IMR-90 (cell line): ENCODE measurements at regions not wholly inside any gene's neighbourhood (a gene's known extent, or its start where the extent isn't known, plus 50 kb on each side); places are given as distances from the start of the nearest gene placed in this dataset.
A peak's percentile ranks its signal among the peaks of the same experiment; 100 is the strongest.

Source experiments
- ATAC-seq: fragments of 200-7000 bp; cut with Tn5 transposase; 2 replicates; pipeline ENCODE4 v1.9.1; 2020; ENCODE audit warnings: low read depth, mild to moderate bottlenecking, moderate library complexity
- BruUV-seq: library from RNA; stranded (reverse); fragments of 400-500 nt; replicated peaks from 2 replicates; lab custom pipeline; 2021; lab: Mats Ljungman, UMichigan
- CTCF ChIA-PET: fragments of 300-600 bp; formaldehyde crosslinking; extraction: SDS; loops from one replicate; lab custom pipeline; 2021; ENCODE audit warnings: antibody characterized with exemption; lab: Yijun Ruan, JAX
- POLR2A ChIA-PET: fragments of 300-600 bp; sonication (Branson Sonifier 250); formaldehyde crosslinking; loops from one replicate; lab custom pipeline; 2022; ENCODE audit warnings: antibody characterized with exemption; ENCODE audit not compliant: unreplicated experiment; lab: Charles Lee
- DNase-seq: peaks from one replicate; pipeline ENCODE4 v3.0.0; 2013
- H2AFZ ChIP-seq: replicated peaks from 2 replicates; pipeline ENCODE3; 2013; ENCODE audit warnings: low read length, mild to moderate bottlenecking; ENCODE audit not compliant: poor library complexity
- H2AK5ac ChIP-seq: 2 replicates; pipeline ENCODE4 v1.6.1; 2013; ENCODE audit warnings: low read depth, low read length, inconsistent platforms
- H2AK9ac ChIP-seq: replicated peaks from 2 replicates; pipeline ENCODE3; 2013; ENCODE audit warnings: mild to moderate bottlenecking, low read depth, low read length, moderate library complexity; ENCODE audit not compliant: poor library complexity
- H2BK120ac ChIP-seq: 2 replicates; pipeline ENCODE4 v1.6.1; 2013; ENCODE audit warnings: low read depth, low read length, inconsistent platforms
- H2BK15ac ChIP-seq: 3 replicates; pipeline ENCODE4 v1.6.1; 2013; ENCODE audit warnings: low read depth, low read length, inconsistent platforms
- H2BK20ac ChIP-seq: 2 replicates; pipeline ENCODE4 v1.6.1; 2013; ENCODE audit warnings: low read depth, mild to moderate bottlenecking, inconsistent platforms, low read length, moderate library complexity
- H2BK5ac ChIP-seq: 2 replicates; pipeline ENCODE4 v1.6.1; 2013; ENCODE audit warnings: mild to moderate bottlenecking, low read depth, low read length, inconsistent platforms; ENCODE audit not compliant: poor library complexity, severe bottlenecking
- H3K14ac ChIP-seq: replicated peaks from 2 replicates; pipeline ENCODE4 v1.6.1; 2013; ENCODE audit warnings: low read depth, low read length, inconsistent platforms
- H3K18ac ChIP-seq: 2 replicates; pipeline ENCODE4 v1.6.1; 2013; ENCODE audit warnings: low read depth, low read length, control low read depth
- H3K23ac ChIP-seq: 2 replicates; pipeline ENCODE4 v1.6.1; 2013; ENCODE audit warnings: low read depth, low read length, inconsistent platforms
- H3K27ac ChIP-seq: 2 replicates; pipeline ENCODE4 v1.5.1; 2013; ENCODE audit warnings: mild to moderate bottlenecking, control low read depth, low read length; ENCODE audit not compliant: insufficient read depth
- H3K27me3 ChIP-seq: 2 replicates; pipeline ENCODE4 v1.6.1; 2013; ENCODE audit warnings: low read length; ENCODE audit not compliant: control insufficient read depth, insufficient read depth
- H3K36me3 ChIP-seq: 2 replicates; pipeline ENCODE4 v1.6.1; 2013; ENCODE audit warnings: low read length, mixed read lengths; ENCODE audit not compliant: control insufficient read depth, insufficient read depth
- H3K4ac ChIP-seq: 2 replicates; pipeline ENCODE4 v1.6.1; 2013; ENCODE audit warnings: low read depth, low read length, inconsistent platforms
- H3K4me1 ChIP-seq: 2 replicates; pipeline ENCODE4 v1.6.1; 2013; ENCODE audit warnings: low read length, mixed read lengths; ENCODE audit not compliant: control insufficient read depth, insufficient read depth
- H3K4me2 ChIP-seq: 2 replicates; pipeline ENCODE4 v1.6.1; 2013; ENCODE audit warnings: low read depth, mild to moderate bottlenecking, control low read depth, low read length, moderate library complexity
- H3K4me3 ChIP-seq: 2 replicates; pipeline ENCODE4 v1.5.1; 2013; ENCODE audit warnings: low read depth, mild to moderate bottlenecking, control low read depth, low read length, moderate library complexity; ENCODE audit not compliant: insufficient read depth
- H3K56ac ChIP-seq: 2 replicates; pipeline ENCODE4 v1.6.1; 2013; ENCODE audit warnings: low read length, inconsistent platforms; ENCODE audit not compliant: insufficient read depth; ENCODE audit errors: extremely low read depth
- H3K79me1 ChIP-seq, 2 experiments: 2 replicates each; pipeline ENCODE4 v1.6.1; 2013; ENCODE audit warnings: low read length in 2 of 2, inconsistent platforms in 1 of 2, low read depth in 1 of 2
- H3K9ac ChIP-seq: 2 replicates; pipeline ENCODE4 v1.6.1; 2013; ENCODE audit warnings: low read depth, low read length, control low read depth
- H3K9me1 ChIP-seq: 2 replicates; pipeline ENCODE4 v1.6.1; 2013; ENCODE audit warnings: low read length, inconsistent platforms; ENCODE audit not compliant: insufficient read depth
- H3K9me3 ChIP-seq: 2 replicates; pipeline ENCODE4 v1.6.1; 2013; ENCODE audit warnings: low read length; ENCODE audit not compliant: control insufficient read depth, insufficient read depth
- H4K20me1 ChIP-seq: 2 replicates; pipeline ENCODE4 v1.6.1; 2013; ENCODE audit warnings: low read length, inconsistent platforms; ENCODE audit not compliant: insufficient read depth
- H4K5ac ChIP-seq: 2 replicates; pipeline ENCODE4 v1.6.1; 2013; ENCODE audit warnings: mild to moderate bottlenecking, low read depth, low read length, control low read depth
- H4K8ac ChIP-seq, 2 experiments: 2 replicates each; pipeline ENCODE4 v1.6.1; 2013; ENCODE audit warnings: low read depth in 2 of 2, low read length in 2 of 2, control low read depth in 1 of 2, inconsistent platforms in 1 of 2
- H4K91ac ChIP-seq: 2 replicates; pipeline ENCODE4 v1.6.1; 2013; ENCODE audit warnings: low read depth, low read length, inconsistent platforms; ENCODE audit not compliant: insufficient read depth
- BHLHE40 ChIP-seq: fragments of 150-350 bp; IDR thresholded peaks from 2 replicates; pipeline ENCODE4 v1.6.1; 2016; ENCODE audit warnings: mild to moderate bottlenecking, low read depth, low read length
- POLR2A ChIP-seq: IDR thresholded peaks from 2 replicates; pipeline ENCODE4 v1.6.1; 2012; ENCODE audit warnings: mild to moderate bottlenecking, low read depth, low read length
- RFX5 ChIP-seq: IDR thresholded peaks from 2 replicates; pipeline ENCODE4 v1.8.0; 2012; ENCODE audit warnings: low read depth, mild to moderate bottlenecking, low read length, moderate library complexity
- WGBS, 2 experiments: methylation state at CpG; one replicate each; pipeline versions ENCODE4 v1.1.5 to v1.1.7; 2013; ENCODE audit warnings: missing lambda C conversion rate in 2 of 2; ENCODE audit not compliant: insufficient read length in 1 of 2; ENCODE audit errors: extremely low coverage in 2 of 2; 5-methylcytosine and 5-hydroxymethylcytosine counted together
- dilution Hi-C: fragments of 300-500 bp; cut with HindIII; formaldehyde crosslinking; loops from one replicate; pipeline ENCODE4 v1.14.3; 2018; ENCODE audit warnings: low sequenced_read_pairs; ENCODE audit not compliant: unreplicated experiment
- in situ Hi-C: fragments of 300-500 bp; cut with MboI; formaldehyde crosslinking; loops from 3 replicates; pipeline ENCODE4 v1.14.3; 2019; ENCODE audit warnings: low sequenced_read_pairs, inconsistent platforms, mixed read lengths
- intact Hi-C: fragments of 100-400 bp; cut with micrococcal nuclease; formaldehyde crosslinking; loops from 2 replicates; pipeline ENCODE4 v1.10.0; 2022

DNA sequence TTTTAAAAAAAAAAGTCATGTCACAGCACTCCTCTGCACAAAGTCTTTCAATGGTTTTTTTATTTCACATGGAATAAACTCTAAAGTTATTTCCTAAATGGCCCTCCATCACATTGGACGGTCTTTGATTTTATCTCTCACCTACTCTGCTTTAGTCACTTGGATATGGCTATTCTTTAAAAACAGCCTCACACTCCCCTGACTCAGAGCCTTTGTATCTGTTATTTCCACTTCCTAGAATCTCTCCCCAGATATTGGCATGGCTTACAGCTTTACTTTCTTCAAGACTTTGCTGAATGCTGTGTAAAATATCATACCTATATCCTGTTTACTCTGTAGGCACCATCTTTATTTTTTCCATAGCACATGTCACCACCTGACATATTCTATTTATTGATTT lies 194.7 kb upstream of the MCHR2 start:
- H3K14ac ChIP-seq: no peak overlapping the region
- in situ Hi-C loops: no loop called here

More for the DNA sequence above, 194.7 kb upstream of the MCHR2 start:
- Histone ChIP-seq H4K91ac (no peak overlapping the region), H2AK5ac (no peak overlapping the region), H3K79me1 (no peaks in the 10 kb centered on the region), H3K4ac (no peak overlapping the region), H3K9ac (no peak overlapping the region), H3K27ac (no peak overlapping the region), H4K5ac (no peak overlapping the region), H4K20me1 (no peaks in the 10 kb centered on the region), H3K4me3 (no peak overlapping the region), H2BK15ac (no peak overlapping the region), H3K18ac (no peak overlapping the region), H3K4me2 (no peak overlapping the region), H3K9me1 (no peaks in the 10 kb centered on the region; the same call in 1 of the 2 replicates), H3K9me3 (no peaks in the 10 kb centered on the region), H2AK9ac (no peak overlapping the region), H2BK20ac (no peak overlapping the region), H3K36me3 (no peaks in the 10 kb centered on the region), H3K4me1 (peaks cover 4% of the 10 kb centered on the region), H3K56ac (no peak overlapping the region), H3K23ac (no peak overlapping the region), H2AFZ (no peak overlapping the region), H4K8ac (no peak overlapping the region), H2BK120ac (no peak overlapping the region), H3K27me3 (peaks cover 2% of the 10 kb centered on the region; the same call in 1 of the 2 replicates), H2BK5ac (no peak overlapping the region)
- ATAC-seq: peak; percentile 56
- ChIA-PET CTCF (no interaction called here), POLR2A (no interaction called here)
- peak; percentile 19 for DNase-seq
- no TSS peak for BruUV-seq
- intact Hi-C loops (no loop called here), dilution Hi-C loops (no loop called here)
- TF ChIP-seq BHLHE40: no peak
- no peak for TF ChIP-seq POLR2A
- no peak for TF ChIP-seq RFX5
- no CpG with 5 or more reads among the region's 1 CpG for WGBS, 2 experiments
